ENCODE measurements at regions not wholly inside any gene's neighbourhood (a gene's known extent, or its start where the extent isn't known, plus 50 kb on each side); places are given as distances from the start of the nearest gene placed in this dataset.

- TF ChIP-seq CTCF (IDR thresholded peaks at IDR 0.05; ENCODE audit: borderline replicate concordance, insufficient read depth, low read depth, low read length) = no peak
- no peak overlapping the region for H3K4me3 ChIP-seq (ENCODE audit: low read depth, low read length)
These were observed 106.5 kb upstream of the RAB11FIP2 start for GRCh38 chr10:118153287-118153686.

- TF ChIP-seq CTCF (IDR thresholded peaks at IDR 0.05; ENCODE audit: borderline replicate concordance, insufficient read depth, low read depth, low read length) = no peak
- no peak overlapping the region for H3K4me3 ChIP-seq (ENCODE audit: low read depth, low read length)
These were observed 104.7 kb upstream of the RAB11FIP2 start for GRCh38 chr10:118151461-118151860.

GRCh38 chr10:118148247-118148646, 101.5 kb upstream of the RAB11FIP2 start:
- TF ChIP-seq CTCF (IDR thresholded peaks at IDR 0.05; ENCODE audit: borderline replicate concordance, insufficient read depth, low read depth, low read length) = no peak
- H3K4me3 ChIP-seq (ENCODE audit: low read depth, low read length) = no peak overlapping the region

- no peak for TF ChIP-seq CTCF (IDR thresholded peaks at IDR 0.05; ENCODE audit: borderline replicate concordance, insufficient read depth, low read depth, low read length)
- no peak overlapping the region for H3K4me3 ChIP-seq (ENCODE audit: low read depth, low read length)
These were observed 98.5 kb upstream of the RAB11FIP2 start for GRCh38 chr10:118145256-118145655.

- no peak for TF ChIP-seq CTCF (IDR thresholded peaks at IDR 0.05; ENCODE audit: borderline replicate concordance, insufficient read depth, low read depth, low read length)
- no peak overlapping the region for H3K4me3 ChIP-seq (ENCODE audit: low read depth, low read length)
These were observed 94.7 kb upstream of the RAB11FIP2 start for GRCh38 chr10:118141471-118141870.

- no peak overlapping the region for H3K4me3 ChIP-seq (ENCODE audit: low read depth, low read length)
- TF ChIP-seq CTCF (IDR thresholded peaks at IDR 0.05; ENCODE audit: borderline replicate concordance, insufficient read depth, low read depth, low read length) = no peak
These were observed 92.6 kb upstream of the RAB11FIP2 start for GRCh38 chr10:118139321-118139720.

- TF ChIP-seq CTCF (IDR thresholded peaks at IDR 0.05; ENCODE audit: borderline replicate concordance, insufficient read depth, low read depth, low read length) = no peak
- no peak overlapping the region for H3K4me3 ChIP-seq (ENCODE audit: low read depth, low read length)
These were observed 81.9 kb upstream of the RAB11FIP2 start for GRCh38 chr10:118128675-118129074.

All from GM12875 (cell line).